ENCODE measurements at regions not wholly inside any gene's neighbourhood (a gene's known extent, or its start where the extent isn't known, plus 50 kb on each side); places are given as distances from the start of the nearest gene placed in this dataset.

- TF ChIP-seq CTCF (IDR thresholded peaks at IDR 0.05) (no peak), POLR2A (IDR thresholded peaks at IDR 0.05) (no peak), POLR2AphosphoS5 (IDR thresholded peaks at IDR 0.05) (no peak)
These were observed 1620.9 kb upstream of the TENM3 start for GRCh38 chr4:180622254-180622653.
